K562 (cell line): ENCODE measurements at regions not wholly inside any gene's neighbourhood (a gene's known extent, or its start where the extent isn't known, plus 50 kb on each side); places are given as distances from the start of the nearest gene placed in this dataset.

Experiments used
- ATAC-seq: fragments of 200-7000 bp; cut with Tn5 transposase; 3 replicates; pipeline ENCODE4 v1.9.1; 2020; ENCODE audit warnings: moderate library complexity
- BruUV-seq: library from RNA; stranded (reverse); fragments of 400-500 nt; replicated peaks from 2 replicates; lab custom pipeline; 2021; lab: Mats Ljungman, UMichigan
- CTCF ChIA-PET: fragments of 300-600 bp; formaldehyde crosslinking; extraction: SDS; loops from one replicate; lab custom pipeline; 2021; ENCODE audit warnings: low intra/inter-chr PET ratio; lab: Yijun Ruan, JAX
- POLR2A ChIA-PET: fragments of 300-600, 350-650 bp; sonication (Branson Sonifier 250); formaldehyde crosslinking; extraction: SDS; loops from one replicate; lab custom pipeline; 2021; ENCODE audit warnings: antibody characterized with exemption, inconsistent platforms; lab: Yijun Ruan, JAX
- DNase-seq, 4 experiments: peaks; one replicate each; pipeline versions ENCODE4 v3.0.0 to v3.0.0-alpha.2; 2011 to 2018; ENCODE audit warnings: low spot score in 3 of 4, mixed read lengths in 3 of 4; ENCODE audit errors: extremely low read depth in 1 of 4
- FAIRE-seq: peaks from 2 replicates; lab custom pipeline; 2011; peaks lifted over from hg19 to GRCh38; lab: Jason Lieb, UNC
- H2AFZ ChIP-seq: 2 replicates; pipeline ENCODE4 v1.6.0; 2011; ENCODE audit warnings: low read depth, low read length, control low read depth, inconsistent platforms
- H3K27ac ChIP-seq: fragments of 200-600 bp; 3 replicates; pipeline ENCODE4 v1.8.0; 2011; ENCODE audit warnings: low read depth, mild to moderate bottlenecking, control low read depth, inconsistent platforms, low read length, moderate library complexity, mixed read lengths; ENCODE audit errors: extremely low read depth
- H3K27me3 ChIP-seq, 2 experiments: fragments of 300-600 bp in 1 of 2; 2 replicates in 1 of 2; 3 replicates in 1 of 2; pipeline versions ENCODE4 v1.6.0 to v1.8.0; 2011; ENCODE audit warnings: inconsistent platforms in 2 of 2, low read length in 2 of 2, mild to moderate bottlenecking in 1 of 2, mixed read lengths in 1 of 2, moderate library complexity in 1 of 2; ENCODE audit not compliant: control insufficient read depth in 2 of 2, insufficient read depth in 2 of 2
- H3K36me3 ChIP-seq: fragments of 300-600 bp; 3 replicates; pipeline ENCODE4 v1.8.0; 2011; ENCODE audit warnings: mild to moderate bottlenecking, low read length, inconsistent platforms; ENCODE audit not compliant: control insufficient read depth, insufficient read depth
- H3K4me1 ChIP-seq, 2 experiments: fragments of 200-600 bp in 1 of 2; replicated peaks in 1 of 2; 2 replicates in 1 of 2; 3 replicates in 1 of 2; pipeline versions ENCODE4 v1.5.1 to v1.8.0; 2011; ENCODE audit warnings: inconsistent platforms in 2 of 2, low read length in 2 of 2, mild to moderate bottlenecking in 1 of 2, mixed read lengths in 1 of 2, moderate library complexity in 1 of 2; ENCODE audit not compliant: control insufficient read depth in 2 of 2, insufficient read depth in 2 of 2
- H3K4me2 ChIP-seq: 2 replicates; pipeline ENCODE4 v1.6.1; 2011; ENCODE audit warnings: low read length, control low read depth, inconsistent platforms, mixed read lengths; ENCODE audit not compliant: insufficient read depth
- H3K4me3 ChIP-seq: fragments of 200-600 bp; sonication (generic), shearing (Covaris generic); 2 replicates; pipeline ENCODE4 v1.5.1; 2016; ENCODE audit warnings: control low read depth, inconsistent platforms
- H3K79me2 ChIP-seq: fragments of 200-600 bp; 3 replicates; pipeline ENCODE4 v1.8.0; 2011; ENCODE audit warnings: low read length, inconsistent platforms; ENCODE audit not compliant: control insufficient read depth, insufficient read depth
- H3K9ac ChIP-seq, 2 experiments: 2 replicates each; pipeline versions ENCODE4 v1.6.0 to v1.6.1; 2011; ENCODE audit warnings: low read depth in 2 of 2, low read length in 2 of 2, control low read depth in 1 of 2, inconsistent platforms in 1 of 2, mild to moderate bottlenecking in 1 of 2, mixed read lengths in 1 of 2; ENCODE audit not compliant: insufficient read depth in 1 of 2
- H3K9me1 ChIP-seq: one replicate; pipeline ENCODE4 v1.6.0; 2011; ENCODE audit warnings: inconsistent platforms, mild to moderate bottlenecking, low read length, moderate library complexity; ENCODE audit not compliant: control insufficient read depth, insufficient read depth
- H3K9me3 ChIP-seq: replicated peaks from 2 replicates; pipeline ENCODE4 v1.5.1; 2011; ENCODE audit warnings: low read depth, low read length, inconsistent platforms; ENCODE audit not compliant: control insufficient read depth, insufficient read depth
- H4K20me1 ChIP-seq: replicated peaks from 2 replicates; pipeline ENCODE4 v1.6.1; 2011; ENCODE audit warnings: low read length, inconsistent platforms, mixed read lengths; ENCODE audit not compliant: control insufficient read depth, insufficient read depth
- ASH1L ChIP-seq: fragments of 450-650 bp; IDR thresholded peaks from 2 replicates; pipeline ENCODE4 v1.6.1; 2018; ENCODE audit warnings: borderline replicate concordance, mild to moderate bottlenecking, low read depth; ENCODE audit not compliant: partially characterized antibody
- BCOR ChIP-seq: fragments of 450-650 bp; IDR thresholded peaks from 2 replicates; pipeline ENCODE4 v1.6.1; 2016
- CHCHD3 ChIP-seq: fragments of 250-450 bp; sonication (Bioruptor Pico); IDR thresholded peaks from 2 replicates; pipeline ENCODE4 v2.1.2; 2022; ENCODE audit warnings: mild to moderate bottlenecking
- CHD1 ChIP-seq: fragments of 200-600 bp; sonication (generic); IDR thresholded peaks from one replicate; pipeline ENCODE4 v1.6.1; 2012; ENCODE audit warnings: mild to moderate bottlenecking, moderate library complexity, low read length, inconsistent platforms
- DACH1 ChIP-seq: fragments of 450-650 bp; IDR thresholded peaks from 2 replicates; pipeline ENCODE4 v1.6.1; 2018; ENCODE audit not compliant: partially characterized antibody
- ELF2 ChIP-seq: fragments of 250-450 bp; sonication (Bioruptor Pico); IDR thresholded peaks from 2 replicates; pipeline ENCODE4 v1.5.0; 2021; ENCODE audit warnings: mild to moderate bottlenecking
- FOXP1 ChIP-seq: sonication (generic); formaldehyde crosslinking; IDR thresholded peaks from 2 replicates; pipeline ENCODE4 v1.8.0; 2022; ENCODE audit warnings: mild to moderate bottlenecking, missing genetic modification reagents
- LARP7 ChIP-seq: fragments of 450-650 bp; IDR thresholded peaks from 2 replicates; pipeline ENCODE4 v1.6.1; 2016
- POLR2A ChIP-seq: fragments of 450-650 bp; conservative IDR thresholded peaks from 2 replicates; pipeline ENCODE4 v1.6.1; 2016
- POLR2G ChIP-seq: fragments of 200-400 bp; formaldehyde crosslinking; IDR thresholded peaks from 2 replicates; pipeline ENCODE4 v1.6.1; 2017; ENCODE audit warnings: low read depth, mild to moderate bottlenecking, antibody characterized with exemption, low read length, moderate library complexity
- RBM39 ChIP-seq: fragments of 200-400 bp; formaldehyde crosslinking; optimal IDR thresholded peaks from 2 replicates; pipeline ENCODE3; 2018; ENCODE audit warnings: low read depth, low read length
- XRCC5 ChIP-seq: fragments of 200-400 bp; formaldehyde crosslinking; IDR thresholded peaks from 2 replicates; pipeline ENCODE4 v1.6.1; 2017; ENCODE audit warnings: low read depth, mild to moderate bottlenecking, low read length
- ZNF124 ChIP-seq: sonication (generic); formaldehyde crosslinking; IDR thresholded peaks from 2 replicates; pipeline ENCODE4 v1.8.1; 2022; ENCODE audit warnings: missing genetic modification reagents
- ZNF3 ChIP-seq: fragments of 250-450 bp; sonication (Bioruptor Pico); IDR thresholded peaks from 2 replicates; pipeline ENCODE4 v1.5.0; 2021; ENCODE audit warnings: mild to moderate bottlenecking, moderate library complexity
- ZNF316 ChIP-seq: fragments of 450-650 bp; IDR thresholded peaks from 2 replicates; pipeline ENCODE4 v1.6.1; 2016
- ZNF436 ChIP-seq: fragments of 250-450, 450-650 bp; sonication (Bioruptor Pico); formaldehyde crosslinking; IDR thresholded peaks from 2 replicates; pipeline ENCODE4 v1.7.0; 2020; ENCODE audit warnings: mild to moderate bottlenecking
- ZNF583 ChIP-seq: fragments of 250-450 bp; sonication (Bioruptor Pico); IDR thresholded peaks from 2 replicates; pipeline ENCODE4 v1.4.0; 2020
- WGBS: fragments of 100-300 bp; shearing (Covaris generic); methylation state at CpG from one replicate; pipeline ENCODE4 v1.1.6; 2016; ENCODE audit warnings: low coverage, mixed read lengths; ENCODE audit not compliant: insufficient coverage; ENCODE audit errors: missing lambda C conversion rate; 5-methylcytosine and 5-hydroxymethylcytosine counted together
- in situ Hi-C: fragments of 300-500 bp; cut with MboI; formaldehyde crosslinking; loops from 4 replicates; pipeline ENCODE4 v1.15.0; 2018; ENCODE audit warnings: inconsistent platforms, mixed read lengths
- intact Hi-C: fragments of 100-400 bp; cut with micrococcal nuclease; formaldehyde crosslinking; loops from 2 replicates; pipeline ENCODE4 v1.14.2; 2022
- TF ChIP-seq, protein P1 (sequence below): fragments of 250-450 bp; sonication (Bioruptor Pico); IDR thresholded peaks from 2 replicates; pipeline ENCODE4 v1.8.0; 2022; ENCODE audit warnings: inconsistent platforms
- TF ChIP-seq, protein P2 (sequence below): fragments of 450-650 bp; IDR thresholded peaks from 2 replicates; pipeline ENCODE4 v1.7.0; 2016; ENCODE audit warnings: borderline replicate concordance

GRCh38 chr1:189522441-189522840 lies 955.2 kb downstream of the BRINP3 start:
- TF ChIP-seq POLR2G, result no peak
- no peak for TF ChIP-seq XRCC5
- TF ChIP-seq POLR2A, result no peak
- no peak for TF ChIP-seq CHCHD3 (CRISPR knock-in tag)
- TF ChIP-seq ZNF436, result no peak
- no peak for TF ChIP-seq ELF2 (CRISPR knock-in tag)
- no peak for TF ChIP-seq DACH1
- no peak for TF ChIP-seq ZNF583 (CRISPR knock-in tag)
- TF ChIP-seq LARP7, result no peak
- Histone ChIP-seq H3K79me2 (no peaks in the 10 kb centered on the region), H4K20me1 (no peaks in the 10 kb centered on the region), H2AFZ (no peak overlapping the region), H3K4me3 (no peak overlapping the region), H3K4me1 (no peaks in the 10 kb centered on the region), H3K36me3 (no peaks in the 10 kb centered on the region), H3K27ac (no peak overlapping the region), H3K4me2 (no peak overlapping the region), H3K27me3 (no peaks in the 10 kb centered on the region), H3K9me1 (no peaks in the 10 kb centered on the region), H3K9me3 (no peaks in the 10 kb centered on the region), H3K9ac (no peak overlapping the region)
- FAIRE-seq (no peak), DNase-seq (no peak), ATAC-seq (no peak)
- in situ Hi-C loops, result no loop called here
- CTCF ChIA-PET, result no interaction called here
- WGBS, result 0% methylated on average over 6 of the region's 6 CpGs
- no TSS peak for BruUV-seq
- intact Hi-C loops, result no loop called here
- POLR2A ChIA-PET, result interaction anchor here (0.5 kb wide), 1 partner anchor 373 kb away, joined by 3 read pairs; no protein-coding TSS in a partner anchor

GRCh38 chr1:189524501-189524900 lies 953.2 kb downstream of the BRINP3 start:
- Histone ChIP-seq H3K9me3 (no peaks in the 10 kb centered on the region), H3K79me2 (no peaks in the 10 kb centered on the region), H3K36me3 (no peaks in the 10 kb centered on the region), H3K4me2 (no peak overlapping the region), H4K20me1 (no peaks in the 10 kb centered on the region), H3K9me1 (no peaks in the 10 kb centered on the region), H2AFZ (no peak overlapping the region), H3K27ac (no peak overlapping the region), H3K27me3 (no peaks in the 10 kb centered on the region), H3K9ac (no peak overlapping the region), H3K4me3 (no peak overlapping the region), H3K4me1 (no peaks in the 10 kb centered on the region)
- POLR2A ChIA-PET, result no interaction called here
- CTCF ChIA-PET, result no interaction called here
- ATAC-seq (no peak), FAIRE-seq (no peak), DNase-seq (no peak)
- no peak for TF ChIP-seq ZNF3 (CRISPR knock-in tag)
- TF ChIP-seq ZNF124 (CRISPR knock-in tag), result no peak
- no peak for TF ChIP-seq BCOR
- TF ChIP-seq ASH1L, result no peak
- TF ChIP-seq, protein P1, sequence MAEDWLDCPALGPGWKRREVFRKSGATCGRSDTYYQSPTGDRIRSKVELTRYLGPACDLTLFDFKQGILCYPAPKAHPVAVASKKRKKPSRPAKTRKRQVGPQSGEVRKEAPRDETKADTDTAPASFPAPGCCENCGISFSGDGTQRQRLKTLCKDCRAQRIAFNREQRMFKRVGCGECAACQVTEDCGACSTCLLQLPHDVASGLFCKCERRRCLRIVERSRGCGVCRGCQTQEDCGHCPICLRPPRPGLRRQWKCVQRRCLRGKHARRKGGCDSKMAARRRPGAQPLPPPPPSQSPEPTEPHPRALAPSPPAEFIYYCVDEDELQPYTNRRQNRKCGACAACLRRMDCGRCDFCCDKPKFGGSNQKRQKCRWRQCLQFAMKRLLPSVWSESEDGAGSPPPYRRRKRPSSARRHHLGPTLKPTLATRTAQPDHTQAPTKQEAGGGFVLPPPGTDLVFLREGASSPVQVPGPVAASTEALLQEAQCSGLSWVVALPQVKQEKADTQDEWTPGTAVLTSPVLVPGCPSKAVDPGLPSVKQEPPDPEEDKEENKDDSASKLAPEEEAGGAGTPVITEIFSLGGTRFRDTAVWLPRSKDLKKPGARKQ (CRISPR knock-in tag), result no peak
- no peak for TF ChIP-seq RBM39
- TF ChIP-seq FOXP1 (CRISPR knock-in tag), result no peak
- TF ChIP-seq, protein P2, sequence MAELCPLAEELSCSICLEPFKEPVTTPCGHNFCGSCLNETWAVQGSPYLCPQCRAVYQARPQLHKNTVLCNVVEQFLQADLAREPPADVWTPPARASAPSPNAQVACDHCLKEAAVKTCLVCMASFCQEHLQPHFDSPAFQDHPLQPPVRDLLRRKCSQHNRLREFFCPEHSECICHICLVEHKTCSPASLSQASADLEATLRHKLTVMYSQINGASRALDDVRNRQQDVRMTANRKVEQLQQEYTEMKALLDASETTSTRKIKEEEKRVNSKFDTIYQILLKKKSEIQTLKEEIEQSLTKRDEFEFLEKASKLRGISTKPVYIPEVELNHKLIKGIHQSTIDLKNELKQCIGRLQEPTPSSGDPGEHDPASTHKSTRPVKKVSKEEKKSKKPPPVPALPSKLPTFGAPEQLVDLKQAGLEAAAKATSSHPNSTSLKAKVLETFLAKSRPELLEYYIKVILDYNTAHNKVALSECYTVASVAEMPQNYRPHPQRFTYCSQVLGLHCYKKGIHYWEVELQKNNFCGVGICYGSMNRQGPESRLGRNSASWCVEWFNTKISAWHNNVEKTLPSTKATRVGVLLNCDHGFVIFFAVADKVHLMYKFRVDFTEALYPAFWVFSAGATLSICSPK, result no peak
- no peak for TF ChIP-seq CHD1
- TF ChIP-seq ZNF316, result no peak
- BruUV-seq, result no TSS peak
- intact Hi-C loops (no loop called here), in situ Hi-C loops (no loop called here)
- 6% methylated on average over 1 of the region's 1 CpG for WGBS
